Astrocyte (in vitro differentiated cells and primary cell): ENCODE measurements at regions not wholly inside any gene's neighbourhood (a gene's known extent, or its start where the extent isn't known, plus 50 kb on each side); places are given as distances from the start of the nearest gene placed in this dataset.

Experiments used
- EZH2 ChIP-seq: IDR thresholded peaks from 2 replicates; pipeline ENCODE4 v1.6.1; 2012; ENCODE audit warnings: mild to moderate bottlenecking, low read length, inconsistent platforms; ENCODE audit not compliant: insufficient read depth
- TF ChIP-seq, protein P1 (sequence below): IDR thresholded peaks from 2 replicates; pipeline ENCODE4 v1.5.1; 2011; ENCODE audit warnings: low read depth, mild to moderate bottlenecking, inconsistent platforms, low read length, moderate library complexity; ENCODE audit not compliant: insufficient read depth

DNA sequence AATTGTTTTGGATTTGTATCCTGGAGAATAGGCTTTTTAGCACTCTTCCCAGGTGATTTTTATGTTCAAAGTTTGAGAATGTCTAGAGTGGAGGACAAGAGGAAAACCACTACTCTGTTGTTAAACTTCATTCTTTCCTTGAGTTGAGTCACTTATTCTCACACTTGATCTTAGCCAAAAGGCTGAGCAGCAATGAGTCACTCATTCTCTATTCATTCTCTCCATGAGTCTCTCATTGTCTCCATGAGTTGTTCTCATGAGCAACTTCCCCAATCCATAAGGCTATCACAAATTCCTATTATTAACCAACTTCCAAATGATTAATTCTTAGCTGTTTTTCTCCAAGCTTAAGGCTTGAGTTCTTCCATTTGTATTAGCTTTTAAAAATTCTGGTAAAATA is 1393.3 kb downstream of the CDH8 start:
- TF ChIP-seq EZH2, result no peak
- TF ChIP-seq, protein P1, sequence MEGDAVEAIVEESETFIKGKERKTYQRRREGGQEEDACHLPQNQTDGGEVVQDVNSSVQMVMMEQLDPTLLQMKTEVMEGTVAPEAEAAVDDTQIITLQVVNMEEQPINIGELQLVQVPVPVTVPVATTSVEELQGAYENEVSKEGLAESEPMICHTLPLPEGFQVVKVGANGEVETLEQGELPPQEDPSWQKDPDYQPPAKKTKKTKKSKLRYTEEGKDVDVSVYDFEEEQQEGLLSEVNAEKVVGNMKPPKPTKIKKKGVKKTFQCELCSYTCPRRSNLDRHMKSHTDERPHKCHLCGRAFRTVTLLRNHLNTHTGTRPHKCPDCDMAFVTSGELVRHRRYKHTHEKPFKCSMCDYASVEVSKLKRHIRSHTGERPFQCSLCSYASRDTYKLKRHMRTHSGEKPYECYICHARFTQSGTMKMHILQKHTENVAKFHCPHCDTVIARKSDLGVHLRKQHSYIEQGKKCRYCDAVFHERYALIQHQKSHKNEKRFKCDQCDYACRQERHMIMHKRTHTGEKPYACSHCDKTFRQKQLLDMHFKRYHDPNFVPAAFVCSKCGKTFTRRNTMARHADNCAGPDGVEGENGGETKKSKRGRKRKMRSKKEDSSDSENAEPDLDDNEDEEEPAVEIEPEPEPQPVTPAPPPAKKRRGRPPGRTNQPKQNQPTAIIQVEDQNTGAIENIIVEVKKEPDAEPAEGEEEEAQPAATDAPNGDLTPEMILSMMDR, result no peak
